ENCODE measurements at regions not wholly inside any gene's neighbourhood (a gene's known extent, or its start where the extent isn't known, plus 50 kb on each side); places are given as distances from the start of the nearest gene placed in this dataset.

DNA sequence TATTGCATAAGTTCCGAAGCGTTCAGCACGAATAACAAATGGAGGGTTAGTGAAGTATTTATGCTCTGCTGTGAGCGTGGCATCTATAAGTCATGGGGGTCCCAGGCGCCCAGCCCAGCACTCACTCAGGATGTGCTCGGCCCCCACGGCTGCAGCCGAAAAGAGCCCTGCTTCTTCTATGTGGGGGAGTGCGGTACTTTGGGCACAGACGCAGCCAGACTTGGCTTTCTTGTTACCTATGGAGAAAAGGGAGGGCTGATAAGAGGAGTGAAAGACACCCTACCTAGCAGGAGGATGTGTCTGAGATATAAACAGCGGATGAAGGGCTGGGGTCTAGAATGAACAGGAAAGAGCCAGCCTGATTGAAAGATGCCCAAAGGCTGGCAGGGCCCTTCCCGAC lies 51.4 kb downstream of the MRPL36 start:
- no peak for ATAC-seq (ENCODE audit: low FRiP score)
- no peak for DNase-seq (ENCODE audit: low spot score)
- TF ChIP-seq, protein P1, sequence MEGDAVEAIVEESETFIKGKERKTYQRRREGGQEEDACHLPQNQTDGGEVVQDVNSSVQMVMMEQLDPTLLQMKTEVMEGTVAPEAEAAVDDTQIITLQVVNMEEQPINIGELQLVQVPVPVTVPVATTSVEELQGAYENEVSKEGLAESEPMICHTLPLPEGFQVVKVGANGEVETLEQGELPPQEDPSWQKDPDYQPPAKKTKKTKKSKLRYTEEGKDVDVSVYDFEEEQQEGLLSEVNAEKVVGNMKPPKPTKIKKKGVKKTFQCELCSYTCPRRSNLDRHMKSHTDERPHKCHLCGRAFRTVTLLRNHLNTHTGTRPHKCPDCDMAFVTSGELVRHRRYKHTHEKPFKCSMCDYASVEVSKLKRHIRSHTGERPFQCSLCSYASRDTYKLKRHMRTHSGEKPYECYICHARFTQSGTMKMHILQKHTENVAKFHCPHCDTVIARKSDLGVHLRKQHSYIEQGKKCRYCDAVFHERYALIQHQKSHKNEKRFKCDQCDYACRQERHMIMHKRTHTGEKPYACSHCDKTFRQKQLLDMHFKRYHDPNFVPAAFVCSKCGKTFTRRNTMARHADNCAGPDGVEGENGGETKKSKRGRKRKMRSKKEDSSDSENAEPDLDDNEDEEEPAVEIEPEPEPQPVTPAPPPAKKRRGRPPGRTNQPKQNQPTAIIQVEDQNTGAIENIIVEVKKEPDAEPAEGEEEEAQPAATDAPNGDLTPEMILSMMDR (IDR thresholded peaks at IDR 0.05) = no peak

DNA sequence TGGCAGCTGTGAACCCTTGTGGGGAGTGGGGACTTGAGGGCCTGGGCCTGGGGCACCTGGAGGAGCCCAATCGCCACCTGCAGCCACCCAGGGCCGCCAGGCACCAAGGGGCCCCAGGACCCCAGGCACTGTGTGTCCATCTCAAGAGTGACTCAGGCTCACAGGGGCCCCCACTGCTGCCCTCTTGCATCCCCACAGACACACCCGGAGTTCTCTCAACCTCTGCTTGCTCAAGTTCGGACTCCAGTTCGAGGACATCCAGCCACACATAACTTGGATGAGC lies 51.9 kb downstream of the MRPL36 start:
- DNase-seq (ENCODE audit: low spot score) = no peak
- ATAC-seq (ENCODE audit: low FRiP score) = no peak
- TF ChIP-seq, protein P1 (IDR thresholded peaks at IDR 0.05) = no peak

DNA sequence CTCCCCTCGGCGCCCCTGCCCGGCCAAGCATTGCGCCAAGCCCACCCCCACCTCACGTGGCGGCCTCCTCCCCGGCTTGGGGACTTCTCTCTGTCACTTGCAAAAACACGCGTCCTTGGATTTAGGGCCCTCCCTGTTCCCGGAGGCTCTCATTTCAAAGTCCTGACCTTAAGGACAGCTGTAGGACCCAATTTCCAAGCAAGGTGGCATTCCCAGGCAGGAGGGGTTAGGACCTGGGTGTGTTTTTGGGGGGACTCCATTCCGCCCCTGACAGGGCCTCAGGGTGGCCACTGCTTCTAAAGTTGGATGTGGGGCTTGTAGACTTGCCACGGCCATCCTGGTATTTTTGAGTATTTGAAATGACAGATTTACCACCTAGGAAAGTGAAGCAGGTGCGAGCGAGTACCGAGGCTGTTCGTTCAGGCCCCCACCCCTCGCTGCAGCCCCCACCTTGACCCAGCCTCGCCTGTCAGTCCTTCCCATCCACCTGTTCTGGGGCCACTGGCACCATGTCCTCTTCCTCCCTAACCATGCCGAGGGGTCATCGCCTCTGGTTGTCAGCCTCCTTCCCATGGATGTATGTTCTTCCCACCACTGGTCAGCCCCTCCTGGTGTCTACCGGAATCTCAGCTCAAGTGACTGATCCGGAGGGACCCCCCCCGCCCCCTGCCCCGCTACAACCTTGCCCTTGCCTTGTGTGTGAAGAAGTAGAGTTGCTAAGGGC lies 52.4 kb downstream of the MRPL36 start:
- DNase-seq (ENCODE audit: low spot score) = no peak
- TF ChIP-seq, protein P1 (IDR thresholded peaks at IDR 0.05) = no peak
- no peak for ATAC-seq (ENCODE audit: low FRiP score)

DNA sequence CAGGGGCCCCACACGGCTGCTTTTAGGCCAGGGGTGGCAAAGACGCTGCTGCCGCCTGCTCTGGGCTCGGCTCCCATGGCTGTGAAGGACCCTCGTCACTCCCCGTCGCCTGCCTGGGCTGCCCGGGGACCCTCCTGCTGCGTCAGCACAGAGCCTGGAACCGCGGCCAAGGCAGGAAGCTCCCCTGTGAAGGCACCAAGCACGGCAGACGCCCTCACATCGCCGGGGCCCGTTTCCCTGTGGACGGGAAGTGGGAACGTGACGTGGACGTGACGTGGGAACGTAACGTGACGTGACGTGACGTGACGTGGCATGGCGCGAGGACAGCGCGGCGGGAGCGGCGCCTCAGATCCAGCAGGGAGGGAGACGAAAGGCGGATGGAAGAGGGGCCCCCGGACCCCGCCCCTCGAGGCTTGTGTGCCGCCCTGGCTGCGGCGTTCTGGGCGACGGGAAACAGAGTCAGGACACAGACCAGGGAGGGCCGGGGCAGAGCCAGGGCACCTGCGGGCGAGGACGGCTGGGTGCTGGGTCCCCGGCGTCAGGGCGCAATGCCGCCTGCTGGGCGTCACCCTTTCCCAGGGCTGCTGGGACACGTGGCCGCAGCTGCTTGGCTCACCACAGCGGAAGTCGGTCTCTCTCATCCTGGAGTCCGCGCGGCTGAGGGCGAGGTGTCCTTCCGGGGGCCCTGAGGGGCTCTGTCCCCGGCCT lies 53.1 kb downstream of the MRPL36 start:
- ATAC-seq (ENCODE audit: low FRiP score) (no peak), DNase-seq (ENCODE audit: low spot score) (no peak)
- TF ChIP-seq, protein P1 (IDR thresholded peaks at IDR 0.05) = no peak

DNA sequence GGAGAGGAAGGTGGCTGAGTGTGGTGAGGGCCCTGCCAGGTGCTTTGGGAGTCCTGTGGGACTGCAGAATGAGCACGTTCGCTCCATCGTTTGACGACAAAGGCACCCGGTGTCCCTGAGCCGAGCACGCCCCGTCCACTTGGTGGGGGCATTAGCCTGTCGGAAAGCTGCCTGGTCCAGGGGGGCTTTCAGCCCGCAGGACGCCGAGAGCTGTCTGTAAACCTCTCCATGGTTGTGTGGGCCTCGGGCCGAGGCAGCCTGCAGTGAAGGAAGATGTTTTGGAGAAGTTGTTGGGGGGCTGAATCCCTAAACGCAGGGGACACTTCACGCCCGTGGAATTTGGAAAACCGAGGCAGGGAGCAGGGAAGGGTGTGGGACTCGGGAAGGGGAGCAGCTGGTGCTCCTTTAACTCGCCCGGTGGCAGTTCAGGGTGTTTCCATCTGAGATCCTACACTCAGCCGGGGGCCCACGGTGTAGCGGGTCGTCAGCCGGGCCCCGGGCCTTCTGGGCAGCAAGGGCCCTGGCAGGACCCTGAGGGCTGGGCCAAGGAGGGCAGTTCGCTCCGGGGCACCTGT lies 53.8 kb downstream of the MRPL36 start:
- no peak for ATAC-seq (ENCODE audit: low FRiP score)
- TF ChIP-seq, protein P1 (IDR thresholded peaks at IDR 0.05) = no peak
- no peak for DNase-seq (ENCODE audit: low spot score)

DNA sequence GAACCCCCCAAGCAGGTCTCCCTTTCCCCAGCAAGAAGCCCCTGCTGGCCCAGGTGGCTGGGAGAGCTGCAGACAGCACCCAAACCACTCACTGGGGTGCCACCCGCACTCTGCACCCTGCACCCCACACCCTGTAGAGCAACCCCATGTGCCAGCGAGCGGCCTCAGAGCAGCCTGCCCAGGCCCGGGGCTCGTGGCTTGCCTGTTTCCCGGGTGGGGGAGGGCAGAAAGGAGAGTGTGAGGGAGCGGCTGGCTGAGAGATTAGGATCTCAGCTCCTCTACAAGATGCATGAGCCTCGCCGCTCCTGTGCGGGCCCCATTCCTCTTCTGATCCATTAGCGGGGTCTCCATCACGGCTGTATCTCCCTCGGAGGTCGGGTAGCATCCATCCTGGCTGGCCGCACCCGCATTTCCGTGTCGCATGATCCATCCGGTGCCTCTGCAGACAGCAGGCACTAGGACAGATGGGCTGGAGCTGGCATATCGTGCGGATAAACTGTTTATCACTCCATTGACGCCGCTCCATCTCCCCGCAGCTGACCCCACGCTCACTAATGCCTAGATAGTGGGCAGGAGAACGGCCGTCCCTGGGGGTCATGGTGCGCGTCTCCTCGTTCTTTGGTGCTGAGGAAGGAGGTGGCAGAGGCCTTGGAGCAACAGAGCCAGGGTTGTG lies 54.4 kb downstream of the MRPL36 start:
- TF ChIP-seq, protein P1 (IDR thresholded peaks at IDR 0.05) = no peak
- DNase-seq (ENCODE audit: low spot score) = no peak
- no peak for ATAC-seq (ENCODE audit: low FRiP score)
